Keratinocyte (primary cell): ENCODE measurements at regions not wholly inside any gene's neighbourhood (a gene's known extent, or its start where the extent isn't known, plus 50 kb on each side); places are given as distances from the start of the nearest gene placed in this dataset.

Source experiments
- DNase-seq: peaks from one replicate; pipeline ENCODE4 v3.0.0-alpha.2; 2011; ENCODE audit warnings: low read depth, missing footprints, low spot score
- FAIRE-seq: peaks from 2 replicates; lab custom pipeline; 2011; peaks lifted over from hg19 to GRCh38; lab: Jason Lieb, UNC
- H2AFZ ChIP-seq: 2 replicates; pipeline ENCODE4 v1.6.0; 2012; ENCODE audit warnings: low read length, control low read depth, inconsistent platforms; ENCODE audit not compliant: control insufficient read depth
- H3K27ac ChIP-seq: 2 replicates; pipeline ENCODE4 v1.5.1; 2011; ENCODE audit warnings: low read length; ENCODE audit not compliant: control insufficient read depth, insufficient read depth
- H3K27me3 ChIP-seq: 3 replicates; pipeline ENCODE4 v1.6.0; 2011; ENCODE audit warnings: low read length; ENCODE audit not compliant: control insufficient read depth, insufficient read depth; ENCODE audit errors: extremely low read depth
- H3K36me3 ChIP-seq, 2 experiments: 2 replicates in 1 of 2; 3 replicates in 1 of 2; pipeline ENCODE4 v1.5.1; 2011; ENCODE audit warnings: low read length in 2 of 2, mild to moderate bottlenecking in 1 of 2; ENCODE audit not compliant: control insufficient read depth in 2 of 2, insufficient read depth in 2 of 2; ENCODE audit errors: extremely low read depth in 1 of 2
- H3K4me1 ChIP-seq: 3 replicates; pipeline ENCODE4 v1.5.1; 2011; ENCODE audit warnings: low read length; ENCODE audit not compliant: control insufficient read depth, insufficient read depth; ENCODE audit errors: extremely low read depth
- H3K4me2 ChIP-seq: 3 replicates; pipeline ENCODE4 v1.6.0; 2011; ENCODE audit warnings: low read depth, low read length; ENCODE audit not compliant: control insufficient read depth, insufficient read depth; ENCODE audit errors: extremely low read depth
- H3K4me3 ChIP-seq, 3 experiments: fragments of 200-600 bp in 1 of 3; sonication (generic) in 1 of 3; 2 replicates in 2 of 3; 3 replicates in 1 of 3; pipeline ENCODE4 v1.5.1; 2011 to 2016; ENCODE audit warnings: low read length in 3 of 3, mild to moderate bottlenecking in 3 of 3, control low read depth in 2 of 3, inconsistent platforms in 1 of 3, low read depth in 1 of 3, mixed read lengths in 1 of 3, mixed run types in 1 of 3, moderate library complexity in 1 of 3; ENCODE audit not compliant: control insufficient read depth in 2 of 3, insufficient read depth in 2 of 3; ENCODE audit errors: extremely low read depth in 1 of 3
- H3K79me2 ChIP-seq: 2 replicates; pipeline ENCODE4 v1.6.0; 2012; ENCODE audit warnings: low read length; ENCODE audit not compliant: control insufficient read depth, insufficient read depth
- H3K9ac ChIP-seq: 3 replicates; pipeline ENCODE4 v1.6.0; 2011; ENCODE audit warnings: low read length; ENCODE audit not compliant: control insufficient read depth, insufficient read depth; ENCODE audit errors: extremely low read depth
- H3K9me1 ChIP-seq: 3 replicates; pipeline ENCODE4 v1.6.0; 2011; ENCODE audit warnings: low read length; ENCODE audit not compliant: control insufficient read depth, insufficient read depth; ENCODE audit errors: extremely low read depth
- H3K9me3 ChIP-seq: 2 replicates; pipeline ENCODE4 v1.5.1; 2012; ENCODE audit warnings: low read depth, low read length; ENCODE audit not compliant: control insufficient read depth
- H4K20me1 ChIP-seq: 3 replicates; pipeline ENCODE4 v1.6.0; 2011; ENCODE audit warnings: low read length; ENCODE audit not compliant: control insufficient read depth, insufficient read depth; ENCODE audit errors: extremely low read depth
- CTCF ChIP-seq, 3 experiments: IDR thresholded peaks in 1 of 3; conservative IDR thresholded peaks in 1 of 3; optimal IDR thresholded peaks in 1 of 3; 2 replicates in 2 of 3; 3 replicates in 1 of 3; pipeline versions ENCODE3 to v1.5.1; 2011; ENCODE audit warnings: low read length in 3 of 3, mild to moderate bottlenecking in 3 of 3, moderate library complexity in 2 of 3, control low read depth in 1 of 3, inconsistent platforms in 1 of 3; ENCODE audit not compliant: insufficient read depth in 2 of 3; ENCODE audit errors: extremely low read depth in 1 of 3
- EZH2 ChIP-seq: IDR thresholded peaks from one replicate; pipeline ENCODE4 v1.6.1; 2012; ENCODE audit warnings: inconsistent platforms, mild to moderate bottlenecking, low read length, moderate library complexity
- dilution Hi-C: fragments of 300-500 bp; cut with MboI; formaldehyde crosslinking; loops from one replicate; pipeline ENCODE4 v1.7.0; 2020; ENCODE audit warnings: low sequenced_read_pairs; ENCODE audit not compliant: extremely low pct_ligation_motif_present

- TF ChIP-seq EZH2 = no peak
- TF ChIP-seq CTCF (optimal IDR thresholded peaks at IDR 0.05 in 1 of 3, IDR thresholded peaks at IDR 0.05 in 1 of 3, conservative IDR thresholded peaks at IDR 0.05 in 1 of 3; ENCODE audit: extremely low read depth in 1 of 3, insufficient read depth in 2 of 3, low read length in 3 of 3) = peak in 1 of 3 experiments; percentile 51
Measured at GRCh38 chr3:154954757-154955156, 125.4 kb upstream of the MME start.

GRCh38 chr3:154953538-154953937 lies 126.6 kb upstream of the MME start:
- FAIRE-seq = no peak
- Histone ChIP-seq H3K4me3 (no peak overlapping the region), H4K20me1 (no peaks in the 10 kb centered on the region), H3K36me3 (no peaks in the 10 kb centered on the region), H3K4me1 (no peaks in the 10 kb centered on the region), H3K79me2 (no peaks in the 10 kb centered on the region), H3K9me3 (no peaks in the 10 kb centered on the region), H3K9ac (no peak overlapping the region), H3K27me3 (no peaks in the 10 kb centered on the region), H3K4me2 (no peak overlapping the region), H3K27ac (no peak overlapping the region), H3K9me1 (no peaks in the 10 kb centered on the region), H2AFZ (no peak overlapping the region)
- no peak for TF ChIP-seq EZH2
- no peak for TF ChIP-seq CTCF (optimal IDR thresholded peaks at IDR 0.05 in 1 of 3, IDR thresholded peaks at IDR 0.05 in 1 of 3, conservative IDR thresholded peaks at IDR 0.05 in 1 of 3; ENCODE audit: extremely low read depth in 1 of 3, insufficient read depth in 2 of 3, low read length in 3 of 3)
- DNase-seq = no peak
- dilution Hi-C loops = no loop called here

More at GRCh38 chr3:154954757-154955156, 125.4 kb upstream of the MME start:
- H3K4me3 ChIP-seq = no peak overlapping the region
- no peaks in the 10 kb centered on the region for H3K36me3 ChIP-seq
- no peak overlapping the region for H3K4me2 ChIP-seq
- no peaks in the 10 kb centered on the region for H4K20me1 ChIP-seq
- no peaks in the 10 kb centered on the region for H3K9me3 ChIP-seq
- no peaks in the 10 kb centered on the region for H3K79me2 ChIP-seq
- H3K27ac ChIP-seq = no peak overlapping the region
- H3K27me3 ChIP-seq = no peaks in the 10 kb centered on the region
- H2AFZ ChIP-seq = no peak overlapping the region
- H3K9ac ChIP-seq = no peak overlapping the region
- H3K9me1 ChIP-seq = no peaks in the 10 kb centered on the region
- FAIRE-seq (peak; percentile 23), DNase-seq (no peak)
- H3K4me1 ChIP-seq = no peaks in the 10 kb centered on the region
- dilution Hi-C loops = no loop called here
